DND-41 (cell line): ENCODE measurements at regions not wholly inside any gene's neighbourhood (a gene's known extent, or its start where the extent isn't known, plus 50 kb on each side); places are given as distances from the start of the nearest gene placed in this dataset.

Experiments
- ATAC-seq: fragments of 200-7000 bp; cut with Tn5 transposase; 3 replicates; pipeline ENCODE4 v1.9.1; 2021; ENCODE audit warnings: low read depth; ENCODE audit not compliant: insufficient read depth
- DNase-seq: peaks from one replicate; pipeline ENCODE4 v3.0.0-alpha.2; 2020
- H2AFZ ChIP-seq: 2 replicates; pipeline ENCODE4 v1.6.0; 2012; ENCODE audit warnings: low read depth, low read length
- H3K27ac ChIP-seq: 2 replicates; pipeline ENCODE4 v1.5.1; 2012; ENCODE audit warnings: low read length, inconsistent platforms
- H3K27me3 ChIP-seq: fragments of 200-600 bp; sonication (generic); 2 replicates; pipeline ENCODE4 v1.6.0; 2012; ENCODE audit warnings: low read length, mild to moderate bottlenecking, inconsistent platforms; ENCODE audit not compliant: insufficient read depth, poor library complexity
- H3K36me3 ChIP-seq: 2 replicates; pipeline ENCODE4 v1.5.1; 2012; ENCODE audit warnings: low read length, inconsistent platforms; ENCODE audit not compliant: insufficient read depth
- H3K4me1 ChIP-seq: 2 replicates; pipeline ENCODE4 v1.5.1; 2012; ENCODE audit warnings: mild to moderate bottlenecking, low read length; ENCODE audit not compliant: insufficient read depth
- H3K4me2 ChIP-seq: 2 replicates; pipeline ENCODE4 v1.6.0; 2012; ENCODE audit warnings: mild to moderate bottlenecking, moderate library complexity, low read length, inconsistent platforms; ENCODE audit not compliant: insufficient read depth
- H3K4me3 ChIP-seq, 2 experiments: fragments of 200-600 bp in 1 of 2; shearing (Covaris generic) in 1 of 2; 2 replicates each; pipeline ENCODE4 v1.5.1; 2012 to 2016; ENCODE audit warnings: inconsistent platforms in 2 of 2, low read length in 2 of 2, mild to moderate bottlenecking in 2 of 2, low read depth in 1 of 2, moderate library complexity in 1 of 2
- H3K79me2 ChIP-seq: 2 replicates; pipeline ENCODE4 v1.6.0; 2012; ENCODE audit warnings: low read length, inconsistent platforms; ENCODE audit not compliant: insufficient read depth
- H3K9ac ChIP-seq: 2 replicates; pipeline ENCODE4 v1.6.0; 2012; ENCODE audit warnings: low read depth, mild to moderate bottlenecking, inconsistent platforms, low read length, moderate library complexity
- H3K9me3 ChIP-seq: 2 replicates; pipeline ENCODE4 v1.5.1; 2012; ENCODE audit warnings: low read length, moderate library complexity, mild to moderate bottlenecking, inconsistent platforms; ENCODE audit not compliant: insufficient read depth, severe bottlenecking
- H4K20me1 ChIP-seq: 2 replicates; pipeline ENCODE4 v1.6.0; 2012; ENCODE audit warnings: low read length; ENCODE audit not compliant: insufficient read depth
- EZH2 ChIP-seq: IDR thresholded peaks from 3 replicates; pipeline ENCODE4 v1.6.1; 2012; ENCODE audit warnings: borderline replicate concordance, low read depth, mild to moderate bottlenecking, moderate library complexity, low read length, inconsistent platforms; ENCODE audit not compliant: severe bottlenecking
- TF ChIP-seq, protein P1 (sequence below): IDR thresholded peaks from 2 replicates; pipeline ENCODE4 v1.5.1; 2012; ENCODE audit warnings: borderline replicate concordance, low read length, moderate library complexity, mild to moderate bottlenecking; ENCODE audit not compliant: poor library complexity, severe bottlenecking; ENCODE audit errors: extremely low read depth

DNA sequence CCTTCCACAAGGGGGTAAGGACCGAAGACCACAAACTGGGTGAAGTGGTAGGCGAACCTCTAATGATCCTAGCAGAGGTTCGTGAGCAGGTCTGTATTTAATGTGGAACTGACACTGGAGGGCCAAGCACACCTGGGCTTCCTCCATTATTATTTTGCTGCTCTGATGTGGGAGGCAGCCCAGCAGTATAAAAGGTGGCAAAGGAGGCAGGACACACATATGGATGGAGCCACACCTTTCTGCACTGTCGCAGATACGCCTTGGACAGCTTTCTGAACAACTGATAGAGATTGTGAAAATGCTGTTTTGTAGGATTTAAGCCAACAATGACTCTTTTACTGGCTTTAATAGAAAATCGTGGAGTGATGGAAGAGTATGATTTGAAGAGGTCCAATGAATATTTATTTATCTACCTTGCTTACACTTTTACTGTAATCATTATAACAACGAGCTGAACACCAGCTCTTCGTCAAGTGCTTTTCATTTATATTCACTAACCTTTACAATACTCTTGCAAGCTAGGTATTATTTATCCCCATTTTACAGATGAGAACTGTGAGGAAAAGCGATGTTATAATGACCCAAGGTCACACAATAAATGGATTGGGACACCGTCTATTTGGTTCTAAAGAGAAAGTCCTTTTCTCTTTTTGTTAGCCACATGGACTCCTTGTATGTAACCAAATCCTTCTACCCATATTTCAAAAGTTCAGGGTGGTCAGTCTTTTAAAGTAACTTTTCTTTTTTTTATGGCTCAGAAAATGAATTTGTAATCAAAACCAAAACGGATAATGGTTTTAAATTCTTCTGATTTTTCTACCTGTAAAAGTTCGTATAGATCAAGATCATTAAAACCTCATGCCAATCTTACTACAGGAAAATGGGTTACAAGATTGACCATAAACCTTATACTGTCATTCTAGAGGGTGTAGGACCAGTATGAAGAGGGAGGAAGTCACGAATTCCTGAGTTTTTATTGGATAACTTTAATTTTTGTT lies 116.9 kb downstream of the UTRN start:
- Histone ChIP-seq H4K20me1 (peaks cover 6% of the 10 kb centered on the region; the same call in 1 of the 2 replicates), H3K27me3 (no peaks in the 10 kb centered on the region), H3K27ac (no peak overlapping the region), H3K4me2 (no peak overlapping the region), H3K4me1 (no peaks in the 10 kb centered on the region), H3K4me3 (no peak overlapping the region), H2AFZ (no peak overlapping the region), H3K9me3 (peaks cover 6% of the 10 kb centered on the region), H3K9ac (no peak overlapping the region), H3K79me2 (peaks cover 70% of the 10 kb centered on the region), H3K36me3 (peaks cover 6% of the 10 kb centered on the region; the same call in 1 of the 2 replicates)
- no peak for DNase-seq
- ATAC-seq = no peak
- no peak for TF ChIP-seq EZH2

DNA sequence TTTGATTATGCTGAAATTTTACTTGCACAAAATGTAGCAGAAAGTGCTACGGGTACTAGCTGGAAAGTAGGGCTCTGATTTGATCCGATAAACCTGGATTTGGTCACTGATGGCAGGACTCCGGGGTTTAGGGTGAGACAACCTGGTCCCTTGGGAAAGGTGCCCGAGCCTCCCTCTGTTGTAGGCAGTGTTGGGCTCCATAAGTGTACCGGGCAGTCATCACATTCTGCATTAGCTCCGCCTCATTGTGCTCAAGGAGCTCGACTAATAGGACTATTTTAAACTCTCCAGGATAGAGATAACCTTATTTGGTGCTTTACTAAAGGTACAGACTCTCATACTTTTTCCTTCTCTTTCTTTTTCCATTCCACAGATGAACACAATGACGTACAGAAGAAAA lies 117.6 kb downstream of the UTRN start:
- H3K36me3 ChIP-seq = peaks cover 2% of the 10 kb centered on the region; the same call in 1 of the 2 replicates
- peaks cover 6% of the 10 kb centered on the region; the same call in 1 of the 2 replicates for H4K20me1 ChIP-seq
- TF ChIP-seq EZH2 = no peak
- TF ChIP-seq, protein P1, sequence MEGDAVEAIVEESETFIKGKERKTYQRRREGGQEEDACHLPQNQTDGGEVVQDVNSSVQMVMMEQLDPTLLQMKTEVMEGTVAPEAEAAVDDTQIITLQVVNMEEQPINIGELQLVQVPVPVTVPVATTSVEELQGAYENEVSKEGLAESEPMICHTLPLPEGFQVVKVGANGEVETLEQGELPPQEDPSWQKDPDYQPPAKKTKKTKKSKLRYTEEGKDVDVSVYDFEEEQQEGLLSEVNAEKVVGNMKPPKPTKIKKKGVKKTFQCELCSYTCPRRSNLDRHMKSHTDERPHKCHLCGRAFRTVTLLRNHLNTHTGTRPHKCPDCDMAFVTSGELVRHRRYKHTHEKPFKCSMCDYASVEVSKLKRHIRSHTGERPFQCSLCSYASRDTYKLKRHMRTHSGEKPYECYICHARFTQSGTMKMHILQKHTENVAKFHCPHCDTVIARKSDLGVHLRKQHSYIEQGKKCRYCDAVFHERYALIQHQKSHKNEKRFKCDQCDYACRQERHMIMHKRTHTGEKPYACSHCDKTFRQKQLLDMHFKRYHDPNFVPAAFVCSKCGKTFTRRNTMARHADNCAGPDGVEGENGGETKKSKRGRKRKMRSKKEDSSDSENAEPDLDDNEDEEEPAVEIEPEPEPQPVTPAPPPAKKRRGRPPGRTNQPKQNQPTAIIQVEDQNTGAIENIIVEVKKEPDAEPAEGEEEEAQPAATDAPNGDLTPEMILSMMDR = no peak

DNA sequence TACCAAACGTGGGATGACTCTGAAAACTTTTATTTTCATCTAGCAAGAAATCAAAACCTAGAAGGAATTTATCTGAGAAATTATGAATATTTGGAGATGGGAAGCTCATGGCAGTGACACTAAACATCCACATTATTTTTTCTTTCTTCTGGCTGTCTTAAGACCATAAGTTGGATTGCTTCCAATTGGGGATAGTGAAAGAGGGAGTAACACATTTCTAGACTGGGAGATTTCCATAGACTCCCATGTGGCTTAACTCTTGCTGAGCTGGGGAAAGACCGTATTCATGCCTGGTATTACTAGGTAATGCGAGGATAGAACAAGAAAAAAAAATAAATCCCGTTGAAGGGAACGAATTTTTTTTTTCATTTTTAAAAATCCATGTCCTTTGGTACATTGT lies 120.0 kb downstream of the UTRN start:
- Histone ChIP-seq H3K79me2 (peaks cover 70% of the 10 kb centered on the region), H3K9ac (no peak overlapping the region), H3K27me3 (no peaks in the 10 kb centered on the region), H3K4me3 (no peak overlapping the region), H3K9me3 (no peaks in the 10 kb centered on the region), H3K4me2 (no peak overlapping the region), H3K36me3 (no peaks in the 10 kb centered on the region; the same call in 1 of the 2 replicates), H3K4me1 (no peaks in the 10 kb centered on the region), H4K20me1 (peaks cover 6% of the 10 kb centered on the region; the same call in 1 of the 2 replicates), H2AFZ (no peak overlapping the region), H3K27ac (no peak overlapping the region)
- TF ChIP-seq, protein P1 = no peak
- no peak for TF ChIP-seq EZH2
- no peak for DNase-seq
- ATAC-seq = no peak

More for the DNA sequence above, 117.6 kb downstream of the UTRN start:
- Histone ChIP-seq H3K27ac (no peak overlapping the region), H3K4me3 (no peak overlapping the region), H3K4me1 (no peaks in the 10 kb centered on the region), H3K4me2 (no peak overlapping the region), H3K27me3 (no peaks in the 10 kb centered on the region), H3K9ac (no peak overlapping the region), H3K9me3 (peaks cover 2% of the 10 kb centered on the region), H2AFZ (no peak overlapping the region), H3K79me2 (peaks cover 68% of the 10 kb centered on the region)
- DNase-seq (no peak), ATAC-seq (no peak)

DNA sequence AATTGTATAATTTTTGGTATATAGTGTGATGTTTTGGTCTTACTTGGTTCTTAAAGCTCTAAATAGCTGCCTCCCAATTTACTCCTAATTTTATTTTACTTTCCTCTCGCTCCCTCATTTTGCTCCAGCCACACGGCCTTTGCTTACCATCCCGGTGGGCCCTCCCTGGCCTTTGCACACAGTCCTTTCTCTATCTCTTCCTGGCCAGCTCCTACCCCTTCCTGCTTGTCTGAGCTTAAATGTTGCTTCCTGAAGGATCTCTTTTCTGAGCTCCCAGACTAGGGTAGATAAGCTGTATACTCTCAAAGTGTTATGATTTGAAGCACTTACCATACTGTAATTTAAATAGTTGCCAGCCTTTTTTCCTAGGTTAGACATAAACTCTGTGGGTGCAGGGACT lies 121.7 kb downstream of the UTRN start:
- Histone ChIP-seq H3K27me3 (no peaks in the 10 kb centered on the region), H2AFZ (no peak overlapping the region), H3K36me3 (no peaks in the 10 kb centered on the region; the same call in 1 of the 2 replicates), H3K27ac (no peak overlapping the region), H3K4me1 (0 out of 2 replicates have a peak, but pooled peaks cover 4% of the 10 kb centered on the region), H4K20me1 (peaks cover 17% of the 10 kb centered on the region; the same call in 1 of the 2 replicates), H3K9me3 (no peaks in the 10 kb centered on the region), H3K9ac (no peak overlapping the region), H3K79me2 (peaks cover 72% of the 10 kb centered on the region), H3K4me3 (no peak overlapping the region), H3K4me2 (no peak overlapping the region)
- TF ChIP-seq, protein P1 = no peak
- no peak for TF ChIP-seq EZH2
- ATAC-seq = no peak
- DNase-seq = no peak
